AG09319 (cell line): ENCODE measurements at regions not wholly inside any gene's neighbourhood (a gene's known extent, or its start where the extent isn't known, plus 50 kb on each side); places are given as distances from the start of the nearest gene placed in this dataset.

Experiments used
- DNase-seq: peaks from one replicate; pipeline ENCODE4 v3.0.0-alpha.2; 2010; ENCODE audit warnings: low read depth; ENCODE audit errors: extremely low read depth
- CTCF ChIP-seq: IDR thresholded peaks from 2 replicates; pipeline ENCODE4 v1.5.1; 2011; ENCODE audit warnings: low read depth, mild to moderate bottlenecking, inconsistent platforms, low read length, moderate library complexity

- TF ChIP-seq CTCF, result no peak
- DNase-seq, result no peak
These were observed 330.5 kb upstream of the ZFHX3 start for GRCh38 chr16:73378471-73378870.

- TF ChIP-seq CTCF, result no peak
- DNase-seq, result no peak
These were observed 323.8 kb upstream of the ZFHX3 start for GRCh38 chr16:73371584-73372319.

- DNase-seq, result no peak
- no peak for TF ChIP-seq CTCF
These were observed 321.9 kb upstream of the ZFHX3 start for GRCh38 chr16:73369851-73370250.

- no peak for TF ChIP-seq CTCF
- no peak for DNase-seq
These were observed 320.8 kb upstream of the ZFHX3 start for GRCh38 chr16:73368715-73369114.

GRCh38 chr16:73365016-73365551 is 317.2 kb upstream of the ZFHX3 start:
- no peak for DNase-seq
- TF ChIP-seq CTCF, result no peak

GRCh38 chr16:73364413-73364812 is 316.5 kb upstream of the ZFHX3 start:
- TF ChIP-seq CTCF, result no peak
- no peak for DNase-seq

GRCh38 chr16:73361061-73361460 is 313.1 kb upstream of the ZFHX3 start:
- DNase-seq, result no peak
- no peak for TF ChIP-seq CTCF
